ENCODE measurements at regions not wholly inside any gene's neighbourhood (a gene's known extent, or its start where the extent isn't known, plus 50 kb on each side); places are given as distances from the start of the nearest gene placed in this dataset.

- no peaks in the 10 kb centered on the region; a peak in 1 of 4 replicates for H3K4me1 Mint-ChIP-seq
- TF ChIP-seq, protein P1, sequence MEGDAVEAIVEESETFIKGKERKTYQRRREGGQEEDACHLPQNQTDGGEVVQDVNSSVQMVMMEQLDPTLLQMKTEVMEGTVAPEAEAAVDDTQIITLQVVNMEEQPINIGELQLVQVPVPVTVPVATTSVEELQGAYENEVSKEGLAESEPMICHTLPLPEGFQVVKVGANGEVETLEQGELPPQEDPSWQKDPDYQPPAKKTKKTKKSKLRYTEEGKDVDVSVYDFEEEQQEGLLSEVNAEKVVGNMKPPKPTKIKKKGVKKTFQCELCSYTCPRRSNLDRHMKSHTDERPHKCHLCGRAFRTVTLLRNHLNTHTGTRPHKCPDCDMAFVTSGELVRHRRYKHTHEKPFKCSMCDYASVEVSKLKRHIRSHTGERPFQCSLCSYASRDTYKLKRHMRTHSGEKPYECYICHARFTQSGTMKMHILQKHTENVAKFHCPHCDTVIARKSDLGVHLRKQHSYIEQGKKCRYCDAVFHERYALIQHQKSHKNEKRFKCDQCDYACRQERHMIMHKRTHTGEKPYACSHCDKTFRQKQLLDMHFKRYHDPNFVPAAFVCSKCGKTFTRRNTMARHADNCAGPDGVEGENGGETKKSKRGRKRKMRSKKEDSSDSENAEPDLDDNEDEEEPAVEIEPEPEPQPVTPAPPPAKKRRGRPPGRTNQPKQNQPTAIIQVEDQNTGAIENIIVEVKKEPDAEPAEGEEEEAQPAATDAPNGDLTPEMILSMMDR (conservative IDR thresholded peaks at IDR 0.05): no peak
- H3K23me2 ChIP-seq (ENCODE audit: insufficient read length, low read depth, low read length, poor library complexity, severe bottlenecking): no peaks in the 10 kb centered on the region
Measured at GRCh38 chr2:146893500-146894041, 951.3 kb upstream of the ACVR2A start.

More at GRCh38 chr2:146893500-146894041, 951.3 kb upstream of the ACVR2A start:
- Histone ChIP-seq H3T11ph (ENCODE audit: low read length) (no peak overlapping the region), H3K4ac (ENCODE audit: low read depth, low read length) (no peak overlapping the region), H3K23ac (ENCODE audit: insufficient read length, low read depth, low read length) (no peak overlapping the region), H3K79me2 (ENCODE audit: insufficient read depth, low read length) (no peaks in the 10 kb centered on the region), H2BK12ac (ENCODE audit: insufficient read length, low read depth, low read length) (no peak overlapping the region), H2BK120ac (ENCODE audit: low read depth, low read length, poor library complexity, severe bottlenecking) (no peak overlapping the region), H3K9me3 (ENCODE audit: control insufficient read depth, low read depth, low read length) (no peaks in the 10 kb centered on the region), H3K18ac (ENCODE audit: insufficient read length, low read depth, low read length) (no peak overlapping the region), H3K27me3 (ENCODE audit: insufficient read depth, low read length) (no peaks in the 10 kb centered on the region), H4K91ac (ENCODE audit: insufficient read length, low read depth, low read length) (no peak overlapping the region), H3K4me1 (ENCODE audit: insufficient read depth, low read length) (no peaks in the 10 kb centered on the region), H3K79me1 (ENCODE audit: insufficient read depth, low read depth, low read length, poor library complexity, severe bottlenecking) (no peaks in the 10 kb centered on the region), H2BK20ac (ENCODE audit: low read depth, low read length, poor library complexity, severe bottlenecking) (no peak overlapping the region), H2BK15ac (ENCODE audit: low read depth, low read length) (no peak overlapping the region), H3K4me2 (ENCODE audit: insufficient read depth, insufficient read length, low read length) (no peak overlapping the region), H2AK5ac (ENCODE audit: insufficient read length, low read length) (no peak overlapping the region), H2AFZ (ENCODE audit: low read length) (no peak overlapping the region), H4K8ac (replicated peaks; ENCODE audit: insufficient read length, low read depth, low read length) (no peak overlapping the region), H4K20me1 (ENCODE audit: control insufficient read depth, insufficient read depth, insufficient read length) (no peaks in the 10 kb centered on the region), H4K5ac (ENCODE audit: insufficient read length, low read depth, low read length) (no peak overlapping the region), H2BK5ac (ENCODE audit: insufficient read length, low read length) (no peak overlapping the region), H3K9ac (ENCODE audit: extremely low read depth, insufficient read length, low read length) (no peak overlapping the region), H3K27ac (ENCODE audit: insufficient read length, low read depth, low read length) (no peak overlapping the region), H3K14ac (ENCODE audit: insufficient read depth, low read length) (no peak overlapping the region), H3K56ac (ENCODE audit: insufficient read length, low read depth, low read length) (no peak overlapping the region)
- Mint-ChIP-seq H3K9me3 (no peaks in the 10 kb centered on the region), H3K36me3 (ENCODE audit: insufficient read depth in 1 of 3, low read depth in 3 of 3) (no peaks in the 10 kb centered on the region), H3K27me3 (ENCODE audit: low read depth) (no peaks in the 10 kb centered on the region), H3K27ac (no peak overlapping the region), H3K4me3 (no peak overlapping the region)
- WGBS (ENCODE audit: extremely low coverage, insufficient read length, low lambda C conversion rate): no CpG with 5 or more reads among the region's 5 CpGs
- DNase-seq: no peak
